CD4-positive, alpha-beta memory T cell (primary cell): ENCODE measurements at regions not wholly inside any gene's neighbourhood (a gene's known extent, or its start where the extent isn't known, plus 50 kb on each side); places are given as distances from the start of the nearest gene placed in this dataset.

Source experiments
- CTCF ChIA-PET: fragments of 350-600 bp; sonication (Branson Sonifier 250); formaldehyde crosslinking; loops from one replicate; lab custom pipeline; 2021; ENCODE audit warnings: inconsistent platforms; ENCODE audit not compliant: partially characterized antibody; lab: Charles Lee
- POLR2A ChIA-PET: fragments of 350-600 bp; sonication (Branson Sonifier 250); formaldehyde crosslinking; loops from one replicate; lab custom pipeline; 2021; ENCODE audit not compliant: partially characterized antibody; lab: Charles Lee
- DNase-seq, 5 donors: peaks; one replicate each; pipeline versions ENCODE4 v3.0.0 to v3.0.0-alpha.2; 2020 to 2022; ENCODE audit warnings: mixed read lengths in 1 of 5
- H3K27ac ChIP-seq: one replicate; pipeline ENCODE4 v1.7.0; 2013; ENCODE audit warnings: low read depth, low read length
- H3K27me3 ChIP-seq: 2 replicates; pipeline ENCODE4 v1.7.0; 2013; ENCODE audit warnings: mild to moderate bottlenecking, low read length, moderate library complexity; ENCODE audit not compliant: insufficient read depth
- H3K36me3 ChIP-seq: 2 replicates; pipeline ENCODE4 v1.7.0; 2013; ENCODE audit warnings: mild to moderate bottlenecking, low read length, moderate library complexity; ENCODE audit not compliant: insufficient read depth
- H3K4me1 ChIP-seq: 2 replicates; pipeline ENCODE4 v1.7.0; 2013; ENCODE audit warnings: mild to moderate bottlenecking, low read length, moderate library complexity; ENCODE audit not compliant: insufficient read depth
- H3K4me3 ChIP-seq, 2 donors: one replicate each; pipeline ENCODE4 v1.7.0; 2013; ENCODE audit warnings: low read length in 2 of 2, mild to moderate bottlenecking in 1 of 2
- H3K9me3 ChIP-seq, 2 donors: one replicate each; pipeline ENCODE4 v1.7.0; 2013; ENCODE audit warnings: low read length in 2 of 2, control low read depth in 1 of 2; ENCODE audit not compliant: control insufficient read depth in 1 of 2
- H3K27ac Mint-ChIP-seq, 7 donors: one replicate each; pipeline ENCODE4 v1.8.0; 2020 to 2021; ENCODE audit warnings: mixed read lengths in 7 of 7, mild to moderate bottlenecking in 6 of 7, inconsistent platforms in 3 of 7, moderate library complexity in 3 of 7
- H3K27me3 Mint-ChIP-seq, 2 donors: one replicate each; pipeline ENCODE4 v1.8.0; 2020 to 2021; ENCODE audit warnings: mixed read lengths in 2 of 2
- H3K36me3 Mint-ChIP-seq, 2 donors: one replicate each; pipeline ENCODE4 v1.8.0; 2020 to 2021; ENCODE audit warnings: mixed read lengths in 2 of 2, inconsistent platforms in 1 of 2, mild to moderate bottlenecking in 1 of 2
- H3K4me1 Mint-ChIP-seq, 4 donors: one replicate each; pipeline ENCODE4 v1.8.0; 2020 to 2021; ENCODE audit warnings: mixed read lengths in 4 of 4, mild to moderate bottlenecking in 1 of 4
- H3K4me3 Mint-ChIP-seq, 8 donors: one replicate each; pipeline ENCODE4 v1.8.0; 2020 to 2021; ENCODE audit warnings: mixed read lengths in 8 of 8, mild to moderate bottlenecking in 7 of 8, moderate library complexity in 6 of 8, inconsistent platforms in 3 of 8
- H3K9me3 Mint-ChIP-seq, 8 donors: one replicate each; pipeline ENCODE4 v1.8.0; 2020 to 2021; ENCODE audit warnings: mixed read lengths in 8 of 8, mild to moderate bottlenecking in 5 of 8, inconsistent platforms in 3 of 8, moderate library complexity in 1 of 8
- intact Hi-C: fragments of 100-400 bp; cut with micrococcal nuclease; formaldehyde crosslinking; loops from one replicate; pipeline ENCODE4 v1.15.1; 2023

DNA sequence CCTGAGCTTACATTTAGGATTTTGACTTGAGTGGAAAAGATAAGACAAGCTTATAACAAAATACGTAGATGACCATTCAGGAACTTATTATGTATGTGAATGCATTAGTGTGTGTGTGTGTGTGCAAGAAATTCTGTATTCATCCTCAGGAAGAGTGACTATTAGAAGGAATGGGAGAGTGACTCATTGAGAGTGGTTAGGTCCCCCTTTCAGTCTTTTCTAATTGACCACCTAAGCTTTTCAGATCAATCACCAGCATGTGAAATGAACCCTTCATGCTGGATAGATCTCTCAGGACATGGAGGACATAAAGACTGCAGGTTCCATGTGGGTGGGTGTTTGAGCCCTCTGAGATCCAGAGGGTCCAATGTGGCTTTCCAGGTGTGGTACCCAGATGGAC lies 153.5 kb downstream of the MBL2 start:
- H3K27ac Mint-ChIP-seq, result no peak overlapping the region
- no peaks in the 10 kb centered on the region for H3K4me1 Mint-ChIP-seq
- intact Hi-C loops, result no loop called here
- no peak overlapping the region for H3K27ac ChIP-seq
- no peak overlapping the region for H3K4me3 ChIP-seq
- no peaks in the 10 kb centered on the region for H3K36me3 ChIP-seq
- DNase-seq, result no peak
- H3K4me3 Mint-ChIP-seq, result no peak overlapping the region
- POLR2A ChIA-PET, result no interaction called here
- H3K27me3 ChIP-seq, result no peaks in the 10 kb centered on the region
- H3K36me3 Mint-ChIP-seq, result no peaks in the 10 kb centered on the region
- CTCF ChIA-PET, result no interaction called here
- H3K9me3 ChIP-seq, result peaks cover 0 to 3% of the 10 kb centered on the region in 2 donors
- H3K27me3 Mint-ChIP-seq, result no peaks in the 10 kb centered on the region
- no peaks in the 10 kb centered on the region for H3K4me1 ChIP-seq
- peaks cover 0 to 11% (median 1%) of the 10 kb centered on the region in 8 donors for H3K9me3 Mint-ChIP-seq

DNA sequence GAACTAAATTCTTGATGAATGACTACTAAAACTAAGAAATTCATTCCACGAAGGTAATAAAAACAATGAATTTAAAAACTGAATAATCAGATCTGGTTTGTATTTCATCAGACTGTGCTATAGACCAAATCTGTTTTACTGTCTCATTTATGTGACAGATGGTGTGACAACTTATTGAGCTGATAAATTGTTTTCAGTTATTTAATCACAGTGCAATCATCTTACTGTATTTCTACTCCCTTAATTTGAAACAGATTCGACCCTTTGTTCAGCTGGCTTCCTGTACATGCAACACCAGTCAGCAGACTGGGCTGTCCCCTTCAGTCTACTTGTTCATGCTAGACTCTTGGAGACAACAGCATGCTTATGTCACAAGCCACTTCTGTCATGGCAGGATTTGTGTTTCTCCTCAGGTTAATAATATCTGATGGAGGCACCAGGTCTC lies 150.9 kb downstream of the MBL2 start:
- H3K27ac ChIP-seq, result no peak overlapping the region
- Mint-ChIP-seq H3K9me3 (peaks cover 0 to 11% (median 1%) of the 10 kb centered on the region in 8 donors), H3K27me3 (no peaks in the 10 kb centered on the region), H3K4me3 (no peak overlapping the region), H3K36me3 (no peaks in the 10 kb centered on the region), H3K4me1 (no peaks in the 10 kb centered on the region), H3K27ac (no peak overlapping the region)
- no peak overlapping the region for H3K4me3 ChIP-seq
- no peaks in the 10 kb centered on the region for H3K27me3 ChIP-seq
- DNase-seq, result no peak
- no peaks in the 10 kb centered on the region for H3K4me1 ChIP-seq
- no peaks in the 10 kb centered on the region for H3K36me3 ChIP-seq
- POLR2A ChIA-PET, result no interaction called here
- intact Hi-C loops, result no loop called here
- CTCF ChIA-PET, result no interaction called here
- H3K9me3 ChIP-seq, result peaks cover 0 to 3% of the 10 kb centered on the region in 2 donors

DNA sequence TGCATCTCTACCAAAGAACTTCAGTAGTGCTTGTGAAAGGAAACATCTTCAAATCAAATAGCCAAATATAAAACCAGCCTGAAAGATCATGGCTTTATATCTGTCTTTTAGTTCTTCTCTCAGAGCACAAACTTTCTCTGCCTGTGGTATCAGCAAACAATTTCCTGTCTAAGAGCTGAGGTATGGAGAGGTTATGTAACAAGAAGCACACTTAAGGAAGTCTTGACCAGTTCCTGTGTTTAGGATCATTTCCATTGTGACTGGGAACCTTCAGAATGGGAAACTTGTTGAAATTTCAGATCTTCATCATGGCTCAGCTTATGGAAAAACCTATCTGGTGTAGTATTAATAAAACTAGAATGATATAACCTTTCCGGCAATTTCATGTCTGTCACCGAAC lies 148.8 kb downstream of the MBL2 start:
- Histone ChIP-seq H3K27me3 (no peaks in the 10 kb centered on the region), H3K9me3 (peaks cover 0 to 3% of the 10 kb centered on the region in 2 donors), H3K4me3 (no peak overlapping the region), H3K4me1 (no peaks in the 10 kb centered on the region), H3K27ac (no peak overlapping the region), H3K36me3 (no peaks in the 10 kb centered on the region)
- DNase-seq, result no peak
- POLR2A ChIA-PET, result no interaction called here
- Mint-ChIP-seq H3K27me3 (no peaks in the 10 kb centered on the region), H3K4me3 (no peak overlapping the region), H3K27ac (no peak overlapping the region), H3K4me1 (no peaks in the 10 kb centered on the region), H3K9me3 (peaks cover 0 to 12% (median 2%) of the 10 kb centered on the region in 8 donors), H3K36me3 (no peaks in the 10 kb centered on the region)
- intact Hi-C loops, result no loop called here
- CTCF ChIA-PET, result no interaction called here

DNA sequence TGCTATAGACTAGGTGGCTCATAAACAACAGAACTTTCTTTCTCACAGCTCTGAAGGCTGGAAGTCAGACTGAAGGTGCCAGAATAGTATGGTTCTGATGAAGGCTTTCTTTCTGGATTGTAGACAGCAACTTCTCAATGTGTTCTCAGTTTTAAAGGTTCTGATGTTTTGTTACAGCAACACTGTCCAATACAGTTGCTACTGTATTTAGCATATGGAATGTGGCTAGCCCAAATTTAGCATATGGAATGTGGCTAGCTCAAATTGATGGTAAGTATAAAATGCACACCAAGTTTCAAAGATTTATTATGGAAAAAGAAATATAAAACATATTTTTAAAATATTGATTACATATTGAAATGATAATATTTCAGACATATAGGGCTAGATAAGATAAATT lies 145.3 kb downstream of the MBL2 start:
- Histone ChIP-seq H3K27ac (no peak overlapping the region), H3K4me3 (no peak overlapping the region), H3K4me1 (no peaks in the 10 kb centered on the region), H3K9me3 (no peaks in the 10 kb centered on the region), H3K27me3 (no peaks in the 10 kb centered on the region), H3K36me3 (no peaks in the 10 kb centered on the region)
- intact Hi-C loops, result no loop called here
- H3K27ac Mint-ChIP-seq, result no peak overlapping the region
- H3K9me3 Mint-ChIP-seq, result peaks cover 0 to 9% (median 4%) of the 10 kb centered on the region in 8 donors
- CTCF ChIA-PET, result no interaction called here
- no peak overlapping the region for H3K4me3 Mint-ChIP-seq
- H3K36me3 Mint-ChIP-seq, result no peaks in the 10 kb centered on the region
- no peak for DNase-seq
- H3K4me1 Mint-ChIP-seq, result no peaks in the 10 kb centered on the region
- no peaks in the 10 kb centered on the region for H3K27me3 Mint-ChIP-seq
- POLR2A ChIA-PET, result no interaction called here

DNA sequence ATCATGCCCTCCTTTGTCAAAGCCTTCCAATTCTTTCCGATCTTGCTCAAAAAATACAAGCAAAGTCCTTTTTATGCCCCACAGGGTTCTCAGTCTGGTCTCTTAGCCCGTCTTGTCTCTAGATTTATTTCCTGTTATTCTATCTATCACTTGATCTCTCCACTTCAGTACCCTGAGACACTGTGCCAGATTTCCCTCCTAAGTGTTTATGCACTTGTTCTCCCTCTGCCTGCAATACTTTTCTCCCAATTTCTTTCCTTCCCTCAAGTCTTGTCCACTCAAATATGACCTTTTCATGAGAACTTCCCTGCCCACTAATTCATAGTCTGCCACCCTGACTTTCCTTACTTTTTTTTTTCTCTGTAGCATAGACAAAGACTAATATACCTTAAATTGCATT lies 141.4 kb downstream of the MBL2 start:
- no peaks in the 10 kb centered on the region for H3K4me1 Mint-ChIP-seq
- H3K27me3 Mint-ChIP-seq, result no peaks in the 10 kb centered on the region
- H3K27ac Mint-ChIP-seq, result no peak overlapping the region
- POLR2A ChIA-PET, result no interaction called here
- no peak overlapping the region for H3K27ac ChIP-seq
- intact Hi-C loops, result no loop called here
- no peak for DNase-seq
- H3K4me3 Mint-ChIP-seq, result no peak overlapping the region
- peaks cover 0 to 12% (median 6%) of the 10 kb centered on the region in 8 donors for H3K9me3 Mint-ChIP-seq
- no peaks in the 10 kb centered on the region for H3K27me3 ChIP-seq
- H3K9me3 ChIP-seq, result no peaks in the 10 kb centered on the region
- no peaks in the 10 kb centered on the region for H3K4me1 ChIP-seq
- no peaks in the 10 kb centered on the region for H3K36me3 ChIP-seq
- H3K36me3 Mint-ChIP-seq, result no peaks in the 10 kb centered on the region
- CTCF ChIA-PET, result no interaction called here
- H3K4me3 ChIP-seq, result no peak overlapping the region

DNA sequence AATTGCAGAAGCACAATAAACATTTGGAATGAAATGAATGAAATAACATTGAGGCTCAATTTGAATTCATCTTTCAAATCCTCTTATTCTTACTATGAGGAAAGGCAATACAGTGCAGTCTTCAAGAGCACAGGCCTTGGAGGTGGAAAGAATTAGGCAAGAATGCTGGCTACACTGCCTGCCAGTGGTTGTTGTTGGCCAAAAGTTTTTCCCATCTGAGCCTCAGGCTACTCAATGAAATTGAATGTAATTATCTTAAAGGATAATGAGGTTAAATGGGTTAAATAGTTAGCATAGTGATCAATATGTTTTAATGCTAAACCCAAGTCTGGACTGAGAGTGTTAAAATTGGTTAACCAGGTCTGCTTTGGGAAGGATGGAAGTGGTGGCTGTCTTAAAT lies 140.9 kb downstream of the MBL2 start:
- CTCF ChIA-PET, result no interaction called here

DNA sequence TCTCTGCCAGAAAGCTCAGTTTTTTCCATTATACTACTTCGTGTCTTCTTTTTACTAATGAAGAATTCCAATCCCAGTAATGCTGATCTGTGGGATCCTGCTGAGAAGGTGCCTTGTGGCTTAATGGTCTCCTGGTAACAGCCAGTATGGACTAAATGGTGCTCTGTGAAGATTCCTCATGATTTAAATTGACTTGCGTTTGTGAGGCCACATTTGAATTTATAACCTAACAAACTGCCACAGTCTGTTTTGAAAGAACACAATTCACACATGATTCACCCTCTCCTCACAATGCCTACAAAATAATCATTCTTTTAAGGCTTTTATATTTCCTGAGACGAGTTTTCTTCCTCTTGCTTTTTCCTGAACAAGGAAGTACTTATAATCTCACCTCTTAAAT lies 140.0 kb downstream of the MBL2 start:
- H3K36me3 ChIP-seq, result no peaks in the 10 kb centered on the region
- peaks cover 0 to 10% (median 9%) of the 10 kb centered on the region in 8 donors for H3K9me3 Mint-ChIP-seq
- no peak overlapping the region for H3K27ac Mint-ChIP-seq
- no peak overlapping the region for H3K4me3 ChIP-seq
- H3K4me1 Mint-ChIP-seq, result no peaks in the 10 kb centered on the region
- H3K27me3 ChIP-seq, result no peaks in the 10 kb centered on the region
- H3K27me3 Mint-ChIP-seq, result no peaks in the 10 kb centered on the region
- DNase-seq, result no peak
- ChIA-PET CTCF (no interaction called here), POLR2A (no interaction called here)
- no peak overlapping the region for H3K27ac ChIP-seq
- intact Hi-C loops, result no loop called here
- H3K4me1 ChIP-seq, result no peaks in the 10 kb centered on the region
- H3K36me3 Mint-ChIP-seq, result no peaks in the 10 kb centered on the region
- H3K9me3 ChIP-seq, result no peaks in the 10 kb centered on the region
- no peak overlapping the region for H3K4me3 Mint-ChIP-seq

More for the DNA sequence above, 140.9 kb downstream of the MBL2 start:
- Histone ChIP-seq H3K36me3 (no peaks in the 10 kb centered on the region), H3K27ac (no peak overlapping the region), H3K9me3 (no peaks in the 10 kb centered on the region), H3K4me1 (no peaks in the 10 kb centered on the region), H3K4me3 (no peak overlapping the region), H3K27me3 (no peaks in the 10 kb centered on the region)
- Mint-ChIP-seq H3K36me3 (no peaks in the 10 kb centered on the region), H3K4me3 (no peak overlapping the region), H3K9me3 (peaks cover 0 to 10% (median 6%) of the 10 kb centered on the region in 8 donors), H3K27me3 (no peaks in the 10 kb centered on the region), H3K27ac (no peak overlapping the region), H3K4me1 (no peaks in the 10 kb centered on the region)
- intact Hi-C loops, result no loop called here
- POLR2A ChIA-PET, result no interaction called here
- DNase-seq, result no peak

DNA sequence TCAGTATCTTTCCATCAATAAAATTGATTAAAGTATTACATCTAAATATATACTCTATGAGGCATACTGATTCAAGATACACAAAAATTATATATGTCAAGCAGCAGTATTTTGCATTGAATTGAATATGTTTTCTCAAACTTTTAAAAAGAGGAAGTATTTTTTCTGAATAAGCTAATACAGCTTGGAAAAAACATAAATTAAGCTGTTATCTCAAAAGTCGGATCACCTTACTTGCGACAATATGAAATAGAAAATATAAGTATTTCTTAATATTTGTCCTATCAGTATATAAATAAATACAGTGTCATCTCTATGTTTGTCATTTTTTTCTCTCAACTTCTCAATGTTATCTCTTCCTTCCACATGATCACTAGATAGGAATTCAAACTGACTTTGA lies 139.3 kb downstream of the MBL2 start:
- Histone ChIP-seq H3K4me3 (no peak overlapping the region), H3K36me3 (no peaks in the 10 kb centered on the region), H3K4me1 (no peaks in the 10 kb centered on the region), H3K27ac (no peak overlapping the region), H3K27me3 (no peaks in the 10 kb centered on the region), H3K9me3 (no peaks in the 10 kb centered on the region)
- Mint-ChIP-seq H3K27ac (no peak overlapping the region), H3K4me1 (no peaks in the 10 kb centered on the region), H3K36me3 (no peaks in the 10 kb centered on the region), H3K9me3 (peaks cover 0 to 10% (median 8%) of the 10 kb centered on the region in 8 donors), H3K4me3 (no peak overlapping the region), H3K27me3 (no peaks in the 10 kb centered on the region)
- intact Hi-C loops, result no loop called here
- no peak for DNase-seq
- ChIA-PET POLR2A (no interaction called here), CTCF (no interaction called here)
